C4-2B (cell line): ENCODE measurements at regions not wholly inside any gene's neighbourhood (a gene's known extent, or its start where the extent isn't known, plus 50 kb on each side); places are given as distances from the start of the nearest gene placed in this dataset.
"Not testable (repeated sequence)": the region's sequence is repeated elsewhere in the genome, so short reads cannot be mapped to it uniquely, and the experiment has no call there.

Experiments
- H3K27ac ChIP-seq: fragments of 450-650 bp; 2 replicates; pipeline ENCODE4 v1.5.1; 2017
- ZFX ChIP-seq: fragments of 450-650 bp; IDR thresholded peaks from 2 replicates; pipeline ENCODE4 v1.6.1; 2017
- TF ChIP-seq, protein P1 (sequence below): fragments of 450-650 bp; conservative IDR thresholded peaks from 2 replicates; pipeline ENCODE4 v1.5.1; 2017; ENCODE audit warnings: mild to moderate bottlenecking

GRCh38 chr16:66030036-66030435, 336.5 kb upstream of the CDH5 start:
- H3K27ac ChIP-seq = no peak overlapping the region
- TF ChIP-seq, protein P1, sequence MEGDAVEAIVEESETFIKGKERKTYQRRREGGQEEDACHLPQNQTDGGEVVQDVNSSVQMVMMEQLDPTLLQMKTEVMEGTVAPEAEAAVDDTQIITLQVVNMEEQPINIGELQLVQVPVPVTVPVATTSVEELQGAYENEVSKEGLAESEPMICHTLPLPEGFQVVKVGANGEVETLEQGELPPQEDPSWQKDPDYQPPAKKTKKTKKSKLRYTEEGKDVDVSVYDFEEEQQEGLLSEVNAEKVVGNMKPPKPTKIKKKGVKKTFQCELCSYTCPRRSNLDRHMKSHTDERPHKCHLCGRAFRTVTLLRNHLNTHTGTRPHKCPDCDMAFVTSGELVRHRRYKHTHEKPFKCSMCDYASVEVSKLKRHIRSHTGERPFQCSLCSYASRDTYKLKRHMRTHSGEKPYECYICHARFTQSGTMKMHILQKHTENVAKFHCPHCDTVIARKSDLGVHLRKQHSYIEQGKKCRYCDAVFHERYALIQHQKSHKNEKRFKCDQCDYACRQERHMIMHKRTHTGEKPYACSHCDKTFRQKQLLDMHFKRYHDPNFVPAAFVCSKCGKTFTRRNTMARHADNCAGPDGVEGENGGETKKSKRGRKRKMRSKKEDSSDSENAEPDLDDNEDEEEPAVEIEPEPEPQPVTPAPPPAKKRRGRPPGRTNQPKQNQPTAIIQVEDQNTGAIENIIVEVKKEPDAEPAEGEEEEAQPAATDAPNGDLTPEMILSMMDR = no peak
- no peak for TF ChIP-seq ZFX

GRCh38 chr16:66028510-66029216, 337.8 kb upstream of the CDH5 start:
- TF ChIP-seq, protein P1 = no peak
- TF ChIP-seq ZFX = no peak
- no peak overlapping the region for H3K27ac ChIP-seq

DNA sequence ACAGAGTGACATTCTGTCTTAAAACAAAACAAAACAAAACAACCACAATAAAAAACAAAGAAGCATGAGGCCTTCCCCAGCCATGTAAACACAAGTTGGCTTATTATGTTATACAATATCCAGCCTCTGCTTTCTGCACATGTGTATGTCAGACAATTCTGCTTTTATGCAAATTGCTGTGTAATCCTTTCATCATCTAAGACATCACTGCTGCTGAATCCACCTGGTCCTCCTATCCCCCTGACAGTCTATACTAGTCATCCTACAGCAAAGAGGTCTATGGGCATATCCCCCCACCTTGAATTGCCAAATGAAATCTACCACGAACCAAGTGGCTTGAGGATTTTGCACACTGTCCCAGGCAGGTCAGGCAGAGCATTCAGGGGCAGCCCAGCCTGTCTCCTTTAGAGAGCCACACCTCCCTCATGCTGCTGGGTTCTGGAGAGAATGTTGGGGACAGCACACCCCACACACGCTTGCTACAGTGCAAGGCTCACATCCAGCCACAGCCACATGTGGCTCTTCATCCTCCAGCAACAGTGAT, 339.6 kb upstream of the CDH5 start:
- H3K27ac ChIP-seq = no peak overlapping the region
- no peak for TF ChIP-seq ZFX
- TF ChIP-seq, protein P1 = no peak

GRCh38 chr16:66026211-66026610, 340.3 kb upstream of the CDH5 start:
- H3K27ac ChIP-seq = no peak overlapping the region
- no peak for TF ChIP-seq ZFX
- TF ChIP-seq, protein P1 = peak; percentile 58

- no peak overlapping the region for H3K27ac ChIP-seq
- TF ChIP-seq, protein P1 = no peak
- TF ChIP-seq ZFX = no peak
Observed at GRCh38 chr16:66025751-66026150, 340.7 kb upstream of the CDH5 start.

DNA sequence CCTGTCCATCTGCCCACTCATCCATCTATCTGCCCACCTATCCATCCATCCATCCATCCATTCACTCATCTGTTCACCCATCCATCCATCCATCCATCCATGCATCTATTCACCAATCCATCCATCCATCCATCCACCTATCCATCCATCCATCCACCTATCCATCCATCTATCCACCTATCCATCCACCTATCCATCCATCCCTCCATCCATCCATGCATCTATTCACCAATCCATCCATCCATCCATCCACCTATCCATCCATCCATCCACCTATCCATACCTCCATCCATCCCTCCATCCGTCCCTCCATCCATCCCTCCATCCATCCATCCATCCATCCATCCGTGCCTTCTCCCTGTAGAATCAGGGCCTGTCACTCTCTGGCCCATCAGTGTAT, 341.9 kb upstream of the CDH5 start:
- H3K27ac ChIP-seq = not testable (repeated sequence)

DNA sequence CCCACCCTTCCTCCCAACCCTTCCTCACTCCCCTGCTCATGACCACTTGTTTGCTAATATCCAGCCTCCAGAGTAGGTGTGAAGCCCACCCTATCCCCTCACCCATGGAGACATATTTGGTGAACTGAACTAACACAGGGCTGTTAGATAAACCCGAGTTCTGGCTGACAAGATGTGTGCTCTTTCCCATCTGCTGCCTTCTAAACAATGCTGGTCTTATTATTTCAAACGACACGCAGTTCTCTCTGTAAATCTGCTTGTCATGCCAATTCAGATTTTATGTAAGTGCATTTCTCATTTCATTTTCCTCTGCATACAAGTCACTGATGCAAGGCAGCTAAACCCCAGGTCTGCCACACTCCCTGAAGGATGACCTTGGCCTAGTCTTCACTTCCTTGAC, 343.0 kb upstream of the CDH5 start:
- TF ChIP-seq, protein P1 = no peak
- TF ChIP-seq ZFX = no peak
- no peak overlapping the region for H3K27ac ChIP-seq

DNA sequence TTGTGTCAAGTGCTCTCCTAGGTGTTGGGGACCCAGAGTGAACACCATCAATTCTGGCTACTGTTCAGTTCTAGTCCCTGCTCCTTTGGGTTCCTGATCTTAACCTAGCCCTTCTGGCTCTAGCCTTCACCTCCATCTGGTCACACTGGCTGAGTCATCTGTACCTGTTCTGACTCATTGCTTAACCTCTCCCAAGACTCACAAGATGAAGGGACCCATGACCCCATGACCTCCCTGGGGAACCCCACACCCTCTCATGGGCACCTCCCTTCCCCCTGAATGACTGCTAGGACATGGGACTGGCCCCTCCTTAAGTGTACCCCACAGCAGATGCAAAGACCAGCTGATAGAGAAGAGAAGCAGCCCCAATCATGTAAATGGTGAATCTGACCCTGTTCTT, 345.8 kb upstream of the CDH5 start:
- no peak overlapping the region for H3K27ac ChIP-seq
- TF ChIP-seq, protein P1 = no peak
- TF ChIP-seq ZFX = no peak
